Liver (tissue), 3 donors: ENCODE measurements at regions not wholly inside any gene's neighbourhood (a gene's known extent, or its start where the extent isn't known, plus 50 kb on each side); places are given as distances from the start of the nearest gene placed in this dataset.

Source experiments
- EGR1 ChIP-seq, 2 donors: IDR thresholded peaks; 2 replicates each; pipeline ENCODE4 v1.6.1; 2016 to 2018; ENCODE audit warnings: antibody characterized with exemption in 2 of 2, low read depth in 2 of 2
- FOXA1 ChIP-seq: IDR thresholded peaks from 2 replicates; pipeline ENCODE4 v1.6.1; 2016; ENCODE audit warnings: antibody characterized with exemption
- FOXA2 ChIP-seq: IDR thresholded peaks from 2 replicates; pipeline ENCODE4 v1.6.1; 2016; ENCODE audit warnings: antibody characterized with exemption
- GABPA ChIP-seq, 2 donors: IDR thresholded peaks in 1 of 2; conservative IDR thresholded peaks in 1 of 2; 2 replicates each; pipeline ENCODE4 v1.6.1; 2016; ENCODE audit warnings: antibody characterized with exemption in 2 of 2, mild to moderate bottlenecking in 1 of 2, moderate library complexity in 1 of 2
- NR2F2 ChIP-seq: IDR thresholded peaks from 2 replicates; pipeline ENCODE4 v1.6.1; 2016; ENCODE audit warnings: antibody characterized with exemption
- RAD21 ChIP-seq, 2 donors: IDR thresholded peaks; 2 replicates each; pipeline ENCODE4 v1.6.1; 2016; ENCODE audit warnings: antibody characterized with exemption in 2 of 2, mild to moderate bottlenecking in 2 of 2
- RXRA ChIP-seq, 2 donors: IDR thresholded peaks; 2 replicates each; pipeline ENCODE4 v1.6.1; 2017 to 2018; ENCODE audit warnings: antibody characterized with exemption in 2 of 2, mild to moderate bottlenecking in 1 of 2
- TAF1 ChIP-seq: conservative IDR thresholded peaks from 2 replicates; pipeline ENCODE4 v1.6.1; 2016; ENCODE audit warnings: antibody characterized with exemption, mild to moderate bottlenecking
- YY1 ChIP-seq: IDR thresholded peaks from 2 replicates; pipeline ENCODE4 v1.6.1; 2016; ENCODE audit warnings: antibody characterized with exemption, mild to moderate bottlenecking
- TF ChIP-seq, protein P1 (sequence below): fragments of 150-350 bp; IDR thresholded peaks from 2 replicates; pipeline ENCODE4 v1.5.1; 2017; ENCODE audit warnings: improper control_type of control experiment, low read depth, low read length; ENCODE audit not compliant: missing input control
- TF ChIP-seq, protein P2 (sequence below): IDR thresholded peaks from 2 replicates; pipeline ENCODE4 v1.6.1; 2016; ENCODE audit warnings: antibody characterized with exemption, mild to moderate bottlenecking
- TF ChIP-seq, protein P3 (sequence below): IDR thresholded peaks from 2 replicates; pipeline ENCODE4 v1.6.1; 2016; ENCODE audit warnings: antibody characterized with exemption
- donor health status: healthy.
- donor health status: healthy.

DNA sequence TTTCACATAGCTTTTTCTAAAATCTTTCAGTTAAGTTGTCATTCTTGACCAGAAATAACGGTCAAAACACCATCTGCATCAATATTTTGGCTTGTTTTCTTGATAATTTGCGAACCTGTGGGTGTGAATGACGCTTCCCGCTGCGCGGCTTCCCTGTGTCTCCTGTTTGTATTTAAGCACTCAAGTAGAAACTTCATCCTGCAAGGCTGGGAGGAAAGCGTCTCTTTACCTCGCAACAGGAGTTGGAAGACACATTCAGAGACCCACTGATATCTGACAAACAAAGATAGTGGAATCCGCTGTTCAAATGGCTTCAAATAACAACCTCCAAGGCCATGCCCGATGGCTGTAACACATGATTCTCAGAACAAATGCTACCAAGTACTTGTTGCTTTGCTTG is 704.9 kb downstream of the DCDC2C start:
- TF ChIP-seq, protein P1, sequence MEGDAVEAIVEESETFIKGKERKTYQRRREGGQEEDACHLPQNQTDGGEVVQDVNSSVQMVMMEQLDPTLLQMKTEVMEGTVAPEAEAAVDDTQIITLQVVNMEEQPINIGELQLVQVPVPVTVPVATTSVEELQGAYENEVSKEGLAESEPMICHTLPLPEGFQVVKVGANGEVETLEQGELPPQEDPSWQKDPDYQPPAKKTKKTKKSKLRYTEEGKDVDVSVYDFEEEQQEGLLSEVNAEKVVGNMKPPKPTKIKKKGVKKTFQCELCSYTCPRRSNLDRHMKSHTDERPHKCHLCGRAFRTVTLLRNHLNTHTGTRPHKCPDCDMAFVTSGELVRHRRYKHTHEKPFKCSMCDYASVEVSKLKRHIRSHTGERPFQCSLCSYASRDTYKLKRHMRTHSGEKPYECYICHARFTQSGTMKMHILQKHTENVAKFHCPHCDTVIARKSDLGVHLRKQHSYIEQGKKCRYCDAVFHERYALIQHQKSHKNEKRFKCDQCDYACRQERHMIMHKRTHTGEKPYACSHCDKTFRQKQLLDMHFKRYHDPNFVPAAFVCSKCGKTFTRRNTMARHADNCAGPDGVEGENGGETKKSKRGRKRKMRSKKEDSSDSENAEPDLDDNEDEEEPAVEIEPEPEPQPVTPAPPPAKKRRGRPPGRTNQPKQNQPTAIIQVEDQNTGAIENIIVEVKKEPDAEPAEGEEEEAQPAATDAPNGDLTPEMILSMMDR, result no peak
- TF ChIP-seq, protein P2, sequence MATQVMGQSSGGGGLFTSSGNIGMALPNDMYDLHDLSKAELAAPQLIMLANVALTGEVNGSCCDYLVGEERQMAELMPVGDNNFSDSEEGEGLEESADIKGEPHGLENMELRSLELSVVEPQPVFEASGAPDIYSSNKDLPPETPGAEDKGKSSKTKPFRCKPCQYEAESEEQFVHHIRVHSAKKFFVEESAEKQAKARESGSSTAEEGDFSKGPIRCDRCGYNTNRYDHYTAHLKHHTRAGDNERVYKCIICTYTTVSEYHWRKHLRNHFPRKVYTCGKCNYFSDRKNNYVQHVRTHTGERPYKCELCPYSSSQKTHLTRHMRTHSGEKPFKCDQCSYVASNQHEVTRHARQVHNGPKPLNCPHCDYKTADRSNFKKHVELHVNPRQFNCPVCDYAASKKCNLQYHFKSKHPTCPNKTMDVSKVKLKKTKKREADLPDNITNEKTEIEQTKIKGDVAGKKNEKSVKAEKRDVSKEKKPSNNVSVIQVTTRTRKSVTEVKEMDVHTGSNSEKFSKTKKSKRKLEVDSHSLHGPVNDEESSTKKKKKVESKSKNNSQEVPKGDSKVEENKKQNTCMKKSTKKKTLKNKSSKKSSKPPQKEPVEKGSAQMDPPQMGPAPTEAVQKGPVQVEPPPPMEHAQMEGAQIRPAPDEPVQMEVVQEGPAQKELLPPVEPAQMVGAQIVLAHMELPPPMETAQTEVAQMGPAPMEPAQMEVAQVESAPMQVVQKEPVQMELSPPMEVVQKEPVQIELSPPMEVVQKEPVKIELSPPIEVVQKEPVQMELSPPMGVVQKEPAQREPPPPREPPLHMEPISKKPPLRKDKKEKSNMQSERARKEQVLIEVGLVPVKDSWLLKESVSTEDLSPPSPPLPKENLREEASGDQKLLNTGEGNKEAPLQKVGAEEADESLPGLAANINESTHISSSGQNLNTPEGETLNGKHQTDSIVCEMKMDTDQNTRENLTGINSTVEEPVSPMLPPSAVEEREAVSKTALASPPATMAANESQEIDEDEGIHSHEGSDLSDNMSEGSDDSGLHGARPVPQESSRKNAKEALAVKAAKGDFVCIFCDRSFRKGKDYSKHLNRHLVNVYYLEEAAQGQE, result no peak
- TF ChIP-seq RAD21 (IDR thresholded peaks at IDR 0.05) (no peak), FOXA1 (no peak), EGR1 (IDR thresholded peaks at IDR 0.05; ENCODE audit: low read depth in 2 of 2) (no peak), YY1 (no peak), GABPA (IDR thresholded peaks at IDR 0.05 in 1 of 2, conservative IDR thresholded peaks at IDR 0.05 in 1 of 2) (no peak), NR2F2 (no peak), FOXA2 (no peak), RXRA (IDR thresholded peaks at IDR 0.05) (no peak), TAF1 (no peak)
- TF ChIP-seq, protein P3, sequence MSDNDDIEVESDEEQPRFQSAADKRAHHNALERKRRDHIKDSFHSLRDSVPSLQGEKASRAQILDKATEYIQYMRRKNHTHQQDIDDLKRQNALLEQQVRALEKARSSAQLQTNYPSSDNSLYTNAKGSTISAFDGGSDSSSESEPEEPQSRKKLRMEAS, result no peak
